ENCODE measurements at regions not wholly inside any gene's neighbourhood (a gene's known extent, or its start where the extent isn't known, plus 50 kb on each side); places are given as distances from the start of the nearest gene placed in this dataset.

GRCh38 chr9:75639971-75640610 lies 250.4 kb upstream of the PCSK5 start:
- TF ChIP-seq CTCF (IDR thresholded peaks at IDR 0.05; ENCODE audit: insufficient read depth, low read length, poor library complexity, severe bottlenecking) = no peak
- no peaks in the 10 kb centered on the region for H3K36me3 ChIP-seq (ENCODE audit: control insufficient read depth, insufficient read depth, low read length)

GRCh38 chr9:75642522-75642921 lies 248.0 kb upstream of the PCSK5 start:
- DNase-seq (ENCODE audit: extremely low read depth, insufficient read length) = no peak
- TF ChIP-seq CTCF (IDR thresholded peaks at IDR 0.05; ENCODE audit: insufficient read depth, low read length, poor library complexity, severe bottlenecking) = no peak
- Histone ChIP-seq H3K27me3 (replicated peaks; ENCODE audit: control insufficient read depth, insufficient read depth, low read length) (no peaks in the 10 kb centered on the region), H3K36me3 (ENCODE audit: control insufficient read depth, insufficient read depth, low read length) (no peaks in the 10 kb centered on the region), H3K4me3 (replicated peaks; ENCODE audit: low read depth, low read length) (no peak overlapping the region)

More at GRCh38 chr9:75639971-75640610, 250.4 kb upstream of the PCSK5 start:
- no peak for DNase-seq (ENCODE audit: extremely low read depth, insufficient read length)
- Histone ChIP-seq H3K27me3 (replicated peaks; ENCODE audit: control insufficient read depth, insufficient read depth, low read length) (no peaks in the 10 kb centered on the region), H3K4me3 (replicated peaks; ENCODE audit: low read depth, low read length) (no peak overlapping the region)

- DNase-seq (ENCODE audit: extremely low read depth, insufficient read length) = no peak
- Histone ChIP-seq H3K36me3 (ENCODE audit: control insufficient read depth, insufficient read depth, low read length) (no peaks in the 10 kb centered on the region), H3K4me3 (replicated peaks; ENCODE audit: low read depth, low read length) (no peak overlapping the region), H3K27me3 (replicated peaks; ENCODE audit: control insufficient read depth, insufficient read depth, low read length) (no peaks in the 10 kb centered on the region)
- TF ChIP-seq CTCF (IDR thresholded peaks at IDR 0.05; ENCODE audit: insufficient read depth, low read length, poor library complexity, severe bottlenecking) = no peak
These were observed 245.8 kb upstream of the PCSK5 start for GRCh38 chr9:75644649-75645048.

- no peak for TF ChIP-seq CTCF (IDR thresholded peaks at IDR 0.05; ENCODE audit: insufficient read depth, low read length, poor library complexity, severe bottlenecking)
- Histone ChIP-seq H3K27me3 (replicated peaks; ENCODE audit: control insufficient read depth, insufficient read depth, low read length) (no peaks in the 10 kb centered on the region), H3K36me3 (ENCODE audit: control insufficient read depth, insufficient read depth, low read length) (no peaks in the 10 kb centered on the region), H3K4me3 (replicated peaks; ENCODE audit: low read depth, low read length) (no peak overlapping the region)
- no peak for DNase-seq (ENCODE audit: extremely low read depth, insufficient read length)
These were observed 242.4 kb upstream of the PCSK5 start for GRCh38 chr9:75648034-75648433.

GRCh38 chr9:75649060-75649459 lies 241.4 kb upstream of the PCSK5 start:
- Histone ChIP-seq H3K27me3 (replicated peaks; ENCODE audit: control insufficient read depth, insufficient read depth, low read length) (no peaks in the 10 kb centered on the region), H3K4me3 (replicated peaks; ENCODE audit: low read depth, low read length) (no peak overlapping the region), H3K36me3 (ENCODE audit: control insufficient read depth, insufficient read depth, low read length) (no peaks in the 10 kb centered on the region)
- no peak for DNase-seq (ENCODE audit: extremely low read depth, insufficient read length)
- no peak for TF ChIP-seq CTCF (IDR thresholded peaks at IDR 0.05; ENCODE audit: insufficient read depth, low read length, poor library complexity, severe bottlenecking)

- no peaks in the 10 kb centered on the region for H3K27me3 ChIP-seq (replicated peaks; ENCODE audit: control insufficient read depth, insufficient read depth, low read length)
- no peak for TF ChIP-seq CTCF (IDR thresholded peaks at IDR 0.05; ENCODE audit: insufficient read depth, low read length, poor library complexity, severe bottlenecking)
- no peak for DNase-seq (ENCODE audit: extremely low read depth, insufficient read length)
These were observed 238.8 kb upstream of the PCSK5 start for GRCh38 chr9:75651709-75652108.

More at GRCh38 chr9:75651709-75652108, 238.8 kb upstream of the PCSK5 start:
- H3K4me3 ChIP-seq (replicated peaks; ENCODE audit: low read depth, low read length) = no peak overlapping the region
- H3K36me3 ChIP-seq (ENCODE audit: control insufficient read depth, insufficient read depth, low read length) = no peaks in the 10 kb centered on the region

All from GM06990 (cell line).